C4-2B (cell line): ENCODE measurements at regions not wholly inside any gene's neighbourhood (a gene's known extent, or its start where the extent isn't known, plus 50 kb on each side); places are given as distances from the start of the nearest gene placed in this dataset.

Experiments used
- CTCF ChIP-seq: fragments of 450-650 bp; conservative IDR thresholded peaks from 2 replicates; pipeline ENCODE4 v1.5.1; 2017; ENCODE audit warnings: mild to moderate bottlenecking
- ZFX ChIP-seq: fragments of 450-650 bp; IDR thresholded peaks from 2 replicates; pipeline ENCODE4 v1.6.1; 2017

DNA sequence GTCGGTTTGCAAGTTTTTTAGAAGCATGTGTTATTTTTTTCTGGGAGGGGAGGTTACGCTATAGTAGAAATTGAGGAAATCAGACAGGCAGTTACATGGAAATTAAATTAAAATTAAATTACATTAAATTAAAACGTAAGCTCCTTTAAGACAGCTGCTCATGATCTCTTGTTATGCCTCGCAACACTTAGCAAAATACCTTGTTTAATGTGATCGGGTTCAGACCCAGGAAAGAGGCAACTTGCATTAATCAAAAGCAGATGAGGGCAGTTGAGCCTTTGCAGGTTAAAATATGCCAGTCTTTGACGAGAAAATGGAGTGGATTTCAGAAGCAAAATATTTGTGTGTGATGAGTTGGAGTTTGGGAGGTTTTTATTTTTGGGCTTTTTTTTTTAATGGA is 651.8 kb downstream of the INHBA start:
- no peak for TF ChIP-seq CTCF
- TF ChIP-seq ZFX: no peak
